Neural cell (in vitro differentiated cells): ENCODE measurements at regions not wholly inside any gene's neighbourhood (a gene's known extent, or its start where the extent isn't known, plus 50 kb on each side); places are given as distances from the start of the nearest gene placed in this dataset.

Source experiments
- H2AFZ ChIP-seq: fragments of 200-600, 300-800 bp; sonication (generic), shearing (Covaris generic); 2 replicates; pipeline ENCODE4 v1.6.0; 2014; ENCODE audit warnings: low read depth, mild to moderate bottlenecking, antibody characterized with exemption, low read length, moderate library complexity
- H3F3A ChIP-seq: fragments of 200-600 bp; shearing (Covaris generic); 2 replicates; pipeline ENCODE4 v1.6.1; 2016; ENCODE audit warnings: mild to moderate bottlenecking, moderate library complexity, mixed read lengths, antibody characterized with exemption, low read length; ENCODE audit not compliant: insufficient read depth, poor library complexity, severe bottlenecking
- H3K27ac ChIP-seq: fragments of 200-600, 300-800 bp; sonication (generic), shearing (Covaris generic); 2 replicates; pipeline ENCODE4 v1.5.1; 2014; ENCODE audit warnings: mild to moderate bottlenecking, low read length, moderate library complexity
- H3K27me3 ChIP-seq: fragments of 300-800, 200-600 bp; sonication (generic), shearing (Covaris generic); 2 replicates; pipeline ENCODE4 v1.6.0; 2014; ENCODE audit warnings: mild to moderate bottlenecking, low read depth, low read length, moderate library complexity; ENCODE audit not compliant: insufficient read depth
- H3K36me3 ChIP-seq: fragments of 300-800, 200-600 bp; sonication (generic), shearing (Covaris generic); 2 replicates; pipeline ENCODE4 v1.5.1; 2014; ENCODE audit warnings: mild to moderate bottlenecking, antibody characterized with exemption, low read length, moderate library complexity; ENCODE audit not compliant: insufficient read depth
- H3K4me2 ChIP-seq: fragments of 300-800, 200-600 bp; sonication (generic), shearing (Covaris generic); 2 replicates; pipeline ENCODE4 v1.6.0; 2014; ENCODE audit warnings: mild to moderate bottlenecking, low read length
- H3K4me3 ChIP-seq: fragments of 300-800, 200-600 bp; sonication (generic), shearing (Covaris generic); 2 replicates; pipeline ENCODE4 v1.5.1; 2014; ENCODE audit warnings: mild to moderate bottlenecking, low read length, moderate library complexity
- H3K79me2 ChIP-seq: fragments of 200-600 bp; shearing (Covaris generic); replicated peaks from 2 replicates; pipeline ENCODE4 v1.6.0; 2014; ENCODE audit warnings: mild to moderate bottlenecking, low read length, moderate library complexity; ENCODE audit not compliant: insufficient read depth
- H3K9ac ChIP-seq: fragments of 300-800, 200-600 bp; sonication (generic), shearing (Covaris generic); 2 replicates; pipeline ENCODE4 v1.6.1; 2016; ENCODE audit warnings: mild to moderate bottlenecking, low read length, mixed read lengths
- H3K9me2 ChIP-seq: fragments of 200-600 bp; shearing (Covaris generic); 2 replicates; pipeline ENCODE4 v1.6.1; 2016; ENCODE audit warnings: mild to moderate bottlenecking, low read length, mixed read lengths; ENCODE audit not compliant: insufficient read depth
- H3K9me3 ChIP-seq: fragments of 200-600, 300-800 bp; sonication (generic), shearing (Covaris generic); 2 replicates; pipeline ENCODE4 v1.6.1; 2016; ENCODE audit warnings: mild to moderate bottlenecking, mixed run types, low read length, moderate library complexity, mixed read lengths
- H4K20me1 ChIP-seq: fragments of 200-600 bp; shearing (Covaris generic); 2 replicates; pipeline ENCODE4 v1.6.1; 2016; ENCODE audit warnings: mild to moderate bottlenecking, mixed run types; ENCODE audit not compliant: insufficient read depth
- CTCF ChIP-seq: fragments of 450-650 bp; IDR thresholded peaks from 2 replicates; pipeline ENCODE4 v1.5.1; 2014; ENCODE audit warnings: antibody characterized with exemption, mild to moderate bottlenecking, moderate library complexity; ENCODE audit not compliant: poor library complexity, severe bottlenecking
- EP300 ChIP-seq: fragments of 450-650 bp; conservative IDR thresholded peaks from 2 replicates; pipeline ENCODE4 v1.6.1; 2014; ENCODE audit warnings: antibody characterized with exemption, mild to moderate bottlenecking, moderate library complexity; ENCODE audit not compliant: poor library complexity, severe bottlenecking
- EZH2 ChIP-seq: fragments of 200-600, 300-800 bp; shearing (Covaris generic), sonication (generic); IDR thresholded peaks from 2 replicates; pipeline ENCODE4 v1.6.1; 2014; ENCODE audit warnings: antibody characterized with exemption, low read length, borderline replicate concordance, mild to moderate bottlenecking; ENCODE audit not compliant: insufficient read depth, poor library complexity, severe bottlenecking
- MXI1 ChIP-seq: fragments of 450-650 bp; conservative IDR thresholded peaks from 2 replicates; pipeline ENCODE4 v1.6.1; 2014; ENCODE audit warnings: antibody characterized with exemption, mild to moderate bottlenecking; ENCODE audit not compliant: poor library complexity, severe bottlenecking
- POLR2AphosphoS5 ChIP-seq: IDR thresholded peaks from 2 replicates; pipeline ENCODE4 v1.6.1; 2012
- RAD21 ChIP-seq: fragments of 450-650 bp; conservative IDR thresholded peaks from 2 replicates; pipeline ENCODE4 v1.6.1; 2014; ENCODE audit warnings: antibody characterized with exemption, mild to moderate bottlenecking, moderate library complexity
- SMC3 ChIP-seq: fragments of 450-650 bp; conservative IDR thresholded peaks from 2 replicates; pipeline ENCODE4 v1.6.1; 2014; ENCODE audit warnings: antibody characterized with exemption, mild to moderate bottlenecking, moderate library complexity; ENCODE audit not compliant: poor library complexity
- TAF1 ChIP-seq: IDR thresholded peaks from 2 replicates; pipeline ENCODE4 v1.6.1; 2012; ENCODE audit warnings: low read depth
- TF ChIP-seq, protein P1 (sequence below): IDR thresholded peaks from 2 replicates; pipeline ENCODE4 v1.6.1; 2012; ENCODE audit warnings: borderline replicate concordance

- Histone ChIP-seq H3K4me2 (no peak overlapping the region), H2AFZ (no peak overlapping the region), H3K9me3 (no peaks in the 10 kb centered on the region), H3K9ac (no peak overlapping the region), H4K20me1 (no peaks in the 10 kb centered on the region), H3K27ac (no peak overlapping the region), H3K36me3 (no peaks in the 10 kb centered on the region), H3K4me3 (no peak overlapping the region), H3K79me2 (no peaks in the 10 kb centered on the region), H3F3A (no peaks in the 10 kb centered on the region), H3K27me3 (no peaks in the 10 kb centered on the region), H3K9me2 (no peaks in the 10 kb centered on the region)
- no peak for TF ChIP-seq POLR2AphosphoS5
- TF ChIP-seq SMC3 = no peak
- no peak for TF ChIP-seq EZH2
- TF ChIP-seq RAD21 = no peak
- TF ChIP-seq, protein P1, sequence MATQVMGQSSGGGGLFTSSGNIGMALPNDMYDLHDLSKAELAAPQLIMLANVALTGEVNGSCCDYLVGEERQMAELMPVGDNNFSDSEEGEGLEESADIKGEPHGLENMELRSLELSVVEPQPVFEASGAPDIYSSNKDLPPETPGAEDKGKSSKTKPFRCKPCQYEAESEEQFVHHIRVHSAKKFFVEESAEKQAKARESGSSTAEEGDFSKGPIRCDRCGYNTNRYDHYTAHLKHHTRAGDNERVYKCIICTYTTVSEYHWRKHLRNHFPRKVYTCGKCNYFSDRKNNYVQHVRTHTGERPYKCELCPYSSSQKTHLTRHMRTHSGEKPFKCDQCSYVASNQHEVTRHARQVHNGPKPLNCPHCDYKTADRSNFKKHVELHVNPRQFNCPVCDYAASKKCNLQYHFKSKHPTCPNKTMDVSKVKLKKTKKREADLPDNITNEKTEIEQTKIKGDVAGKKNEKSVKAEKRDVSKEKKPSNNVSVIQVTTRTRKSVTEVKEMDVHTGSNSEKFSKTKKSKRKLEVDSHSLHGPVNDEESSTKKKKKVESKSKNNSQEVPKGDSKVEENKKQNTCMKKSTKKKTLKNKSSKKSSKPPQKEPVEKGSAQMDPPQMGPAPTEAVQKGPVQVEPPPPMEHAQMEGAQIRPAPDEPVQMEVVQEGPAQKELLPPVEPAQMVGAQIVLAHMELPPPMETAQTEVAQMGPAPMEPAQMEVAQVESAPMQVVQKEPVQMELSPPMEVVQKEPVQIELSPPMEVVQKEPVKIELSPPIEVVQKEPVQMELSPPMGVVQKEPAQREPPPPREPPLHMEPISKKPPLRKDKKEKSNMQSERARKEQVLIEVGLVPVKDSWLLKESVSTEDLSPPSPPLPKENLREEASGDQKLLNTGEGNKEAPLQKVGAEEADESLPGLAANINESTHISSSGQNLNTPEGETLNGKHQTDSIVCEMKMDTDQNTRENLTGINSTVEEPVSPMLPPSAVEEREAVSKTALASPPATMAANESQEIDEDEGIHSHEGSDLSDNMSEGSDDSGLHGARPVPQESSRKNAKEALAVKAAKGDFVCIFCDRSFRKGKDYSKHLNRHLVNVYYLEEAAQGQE = no peak
- no peak for TF ChIP-seq CTCF
- TF ChIP-seq EP300 = no peak
- no peak for TF ChIP-seq TAF1
- no peak for TF ChIP-seq MXI1
These were observed 408.1 kb upstream of the USP24 start for GRCh38 chr1:55623311-55623710.

GRCh38 chr1:55622074-55622473, 406.9 kb upstream of the USP24 start:
- Histone ChIP-seq H3K36me3 (no peaks in the 10 kb centered on the region), H3K9me3 (no peaks in the 10 kb centered on the region), H3K27ac (no peak overlapping the region), H4K20me1 (no peaks in the 10 kb centered on the region), H3K9ac (no peak overlapping the region), H3K4me3 (no peak overlapping the region), H2AFZ (no peak overlapping the region), H3F3A (no peaks in the 10 kb centered on the region), H3K4me2 (no peak overlapping the region), H3K9me2 (no peaks in the 10 kb centered on the region), H3K79me2 (no peaks in the 10 kb centered on the region), H3K27me3 (no peaks in the 10 kb centered on the region)
- TF ChIP-seq RAD21 (no peak), EP300 (no peak), CTCF (no peak), SMC3 (no peak), EZH2 (no peak), TAF1 (no peak), POLR2AphosphoS5 (no peak), MXI1 (no peak)
- TF ChIP-seq, protein P1 = no peak
